ENCODE measurements at regions not wholly inside any gene's neighbourhood (a gene's known extent, or its start where the extent isn't known, plus 50 kb on each side); places are given as distances from the start of the nearest gene placed in this dataset.

DNA sequence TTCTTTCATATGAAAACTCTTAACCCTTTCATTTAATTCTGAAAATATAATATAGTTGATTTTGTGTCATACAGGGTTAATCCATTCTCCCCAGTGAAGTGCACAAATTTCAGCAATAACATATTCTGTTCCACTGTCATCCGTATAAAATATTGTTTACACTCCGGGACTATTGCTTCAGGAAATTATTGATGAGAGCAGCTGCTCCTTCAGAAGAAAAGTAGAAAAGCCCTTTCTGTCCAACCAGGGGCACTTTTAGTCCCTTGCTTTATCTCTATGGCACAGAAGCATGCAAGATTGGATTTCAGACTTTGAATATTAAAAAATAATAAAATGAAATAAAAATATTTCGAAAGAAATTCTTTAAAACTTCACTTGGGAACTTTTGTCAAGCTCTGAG is 535.7 kb upstream of the SLC39A10 start (continued):
- TF ChIP-seq EZH2 (IDR thresholded peaks at IDR 0.05) (no peak), ZNF274 (IDR thresholded peaks at IDR 0.05; ENCODE audit: low read depth, low read length) (no peak), SP1 (IDR thresholded peaks at IDR 0.05; ENCODE audit: low read depth) (no peak), ELF1 (IDR thresholded peaks at IDR 0.05; ENCODE audit: borderline replicate concordance, low read depth) (no peak), CBX3 (IDR thresholded peaks at IDR 0.05; ENCODE audit: low read depth) (no peak), JUND (IDR thresholded peaks at IDR 0.05) (no peak)

DNA sequence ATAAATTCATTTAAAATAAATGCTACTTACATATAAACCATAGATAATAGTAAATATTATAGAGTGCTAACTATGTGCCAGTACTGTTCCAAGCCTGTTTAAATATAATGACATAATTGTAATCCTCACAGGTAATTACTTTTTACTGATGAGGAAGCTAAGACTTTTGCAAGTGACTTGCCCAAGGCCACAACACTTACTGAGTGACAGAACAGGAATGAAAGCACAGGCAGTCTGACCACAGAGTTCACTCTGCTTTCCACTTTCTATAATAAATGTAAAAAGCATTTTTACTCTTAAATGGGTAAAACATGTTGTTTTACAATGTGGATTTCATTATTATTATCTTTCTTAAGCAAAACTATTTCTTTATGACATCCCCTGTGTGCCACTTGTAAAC is 537.8 kb upstream of the SLC39A10 start:
- H3K27ac ChIP-seq (ENCODE audit: low read depth, low read length), result no peak overlapping the region
- TF ChIP-seq CEBPB (IDR thresholded peaks at IDR 0.05; ENCODE audit: low read depth) (no peak), YY1 (IDR thresholded peaks at IDR 0.05; ENCODE audit: extremely low read depth, insufficient replicate concordance, low read depth, low read length) (no peak)
- no peaks in the 10 kb centered on the region for H3K9me3 ChIP-seq (ENCODE audit: control insufficient read depth in 1 of 2, insufficient read depth in 1 of 2, low read depth in 1 of 2, low read length in 2 of 2)
- no peaks in the 10 kb centered on the region for H3K36me3 ChIP-seq (ENCODE audit: control insufficient read depth in 1 of 2, insufficient read depth in 2 of 2, low read length in 2 of 2)
- no TSS peak for BruUV-seq (replicated peaks)
- intact Hi-C loops (cut with micrococcal nuclease), result no loop called here
- no peak for ATAC-seq
- RAD21 ChIA-PET (ENCODE audit: low non-redundant PET in 1 of 2, low total read pairs in 2 of 2, uncharacterized antibody in 2 of 2, unreplicated experiment in 2 of 2), result no interaction called here
- POLR2A ChIA-PET, result no interaction called here
- no peaks in the 10 kb centered on the region for H4K20me1 ChIP-seq (ENCODE audit: insufficient read depth)
- H3K4me2 ChIP-seq (ENCODE audit: low read length), result no peak overlapping the region
- DNase-seq (ENCODE audit: low read depth, low spot score), result no peak
- H3K79me2 ChIP-seq (ENCODE audit: insufficient read depth, low read length), result no peaks in the 10 kb centered on the region
- no peak overlapping the region for H3K4me3 ChIP-seq (replicated peaks in 1 of 2; ENCODE audit: low read depth in 1 of 2, low read length in 2 of 2)
- CTCF ChIA-PET, result no interaction called here
- peaks cover 4% of the 10 kb centered on the region; the same call in 1 of the 2 replicates for H3K9me2 ChIP-seq (ENCODE audit: insufficient read depth)
- H3K9ac ChIP-seq (ENCODE audit: low read length), result no peak overlapping the region
- H3K4me1 ChIP-seq (ENCODE audit: control insufficient read depth in 1 of 2, insufficient read depth in 2 of 2, low read length in 2 of 2), result no peaks in the 10 kb centered on the region
- H3K27me3 ChIP-seq (ENCODE audit: insufficient read depth, low read length), result no peaks in the 10 kb centered on the region
- H2AFZ ChIP-seq (ENCODE audit: low read depth, low read length, poor library complexity, severe bottlenecking), result no peak overlapping the region

DNA sequence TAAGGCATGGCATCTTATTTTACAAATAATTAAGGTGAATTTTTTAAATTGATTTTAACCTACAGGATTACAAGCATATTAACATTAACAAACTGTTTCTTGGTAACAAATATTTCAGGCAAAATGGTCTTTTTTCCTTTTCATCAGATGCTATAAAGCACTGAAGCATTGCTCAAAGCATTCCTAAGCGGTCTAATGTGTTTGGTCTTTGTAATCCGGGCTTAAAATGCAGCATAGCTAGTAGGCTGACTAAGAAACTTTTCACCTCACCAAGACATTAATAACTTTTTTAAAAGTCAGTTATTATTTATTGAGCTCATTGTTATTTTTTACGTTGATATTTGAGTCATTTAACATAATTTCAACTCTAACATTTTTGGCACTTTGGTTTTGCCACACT is 538.8 kb upstream of the SLC39A10 start:
- Histone ChIP-seq H4K20me1 (ENCODE audit: insufficient read depth) (no peaks in the 10 kb centered on the region), H3K27me3 (ENCODE audit: insufficient read depth, low read length) (no peaks in the 10 kb centered on the region), H3K4me3 (replicated peaks in 1 of 2; ENCODE audit: low read depth in 1 of 2, low read length in 2 of 2) (no peak overlapping the region), H3K36me3 (ENCODE audit: control insufficient read depth in 1 of 2, insufficient read depth in 2 of 2, low read length in 2 of 2) (no peaks in the 10 kb centered on the region), H3K9me2 (ENCODE audit: insufficient read depth) (peaks cover 4% of the 10 kb centered on the region; the same call in 1 of the 2 replicates), H3K4me1 (ENCODE audit: control insufficient read depth in 1 of 2, insufficient read depth in 2 of 2, low read length in 2 of 2) (no peaks in the 10 kb centered on the region), H3K4me2 (ENCODE audit: low read length) (no peak overlapping the region), H3K9ac (ENCODE audit: low read length) (no peak overlapping the region), H3K27ac (ENCODE audit: low read depth, low read length) (no peak overlapping the region), H2AFZ (ENCODE audit: low read depth, low read length, poor library complexity, severe bottlenecking) (no peak overlapping the region), H3K79me2 (ENCODE audit: insufficient read depth, low read length) (no peaks in the 10 kb centered on the region), H3K9me3 (ENCODE audit: control insufficient read depth in 1 of 2, insufficient read depth in 1 of 2, low read depth in 1 of 2, low read length in 2 of 2) (no peaks in the 10 kb centered on the region)
- ChIA-PET RAD21 (ENCODE audit: low non-redundant PET in 1 of 2, low total read pairs in 2 of 2, uncharacterized antibody in 2 of 2, unreplicated experiment in 2 of 2) (no interaction called here), POLR2A (no interaction called here), CTCF (no interaction called here)
- intact Hi-C loops (cut with micrococcal nuclease), result no loop called here
- no peak for ATAC-seq
- BruUV-seq (replicated peaks), result no TSS peak
- no peak for DNase-seq (ENCODE audit: low read depth, low spot score)
- TF ChIP-seq, protein P1, sequence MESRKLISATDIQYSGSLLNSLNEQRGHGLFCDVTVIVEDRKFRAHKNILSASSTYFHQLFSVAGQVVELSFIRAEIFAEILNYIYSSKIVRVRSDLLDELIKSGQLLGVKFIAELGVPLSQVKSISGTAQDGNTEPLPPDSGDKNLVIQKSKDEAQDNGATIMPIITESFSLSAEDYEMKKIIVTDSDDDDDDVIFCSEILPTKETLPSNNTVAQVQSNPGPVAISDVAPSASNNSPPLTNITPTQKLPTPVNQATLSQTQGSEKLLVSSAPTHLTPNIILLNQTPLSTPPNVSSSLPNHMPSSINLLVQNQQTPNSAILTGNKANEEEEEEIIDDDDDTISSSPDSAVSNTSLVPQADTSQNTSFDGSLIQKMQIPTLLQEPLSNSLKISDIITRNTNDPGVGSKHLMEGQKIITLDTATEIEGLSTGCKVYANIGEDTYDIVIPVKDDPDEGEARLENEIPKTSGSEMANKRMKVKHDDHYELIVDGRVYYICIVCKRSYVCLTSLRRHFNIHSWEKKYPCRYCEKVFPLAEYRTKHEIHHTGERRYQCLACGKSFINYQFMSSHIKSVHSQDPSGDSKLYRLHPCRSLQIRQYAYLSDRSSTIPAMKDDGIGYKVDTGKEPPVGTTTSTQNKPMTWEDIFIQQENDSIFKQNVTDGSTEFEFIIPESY (IDR thresholded peaks at IDR 0.05; ENCODE audit: extremely low read depth, insufficient replicate concordance, low read length), result no peak
- TF ChIP-seq EZH2 (IDR thresholded peaks at IDR 0.05), result no peak
- TF ChIP-seq ELF1 (IDR thresholded peaks at IDR 0.05; ENCODE audit: borderline replicate concordance, low read depth), result no peak
- TF ChIP-seq YY1 (IDR thresholded peaks at IDR 0.05; ENCODE audit: extremely low read depth, insufficient replicate concordance, low read depth, low read length), result no peak
- TF ChIP-seq EZH2phosphoT487 (IDR thresholded peaks at IDR 0.05; ENCODE audit: borderline replicate concordance), result no peak
- TF ChIP-seq, protein P2, sequence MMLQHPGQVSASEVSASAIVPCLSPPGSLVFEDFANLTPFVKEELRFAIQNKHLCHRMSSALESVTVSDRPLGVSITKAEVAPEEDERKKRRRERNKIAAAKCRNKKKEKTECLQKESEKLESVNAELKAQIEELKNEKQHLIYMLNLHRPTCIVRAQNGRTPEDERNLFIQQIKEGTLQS (IDR thresholded peaks at IDR 0.05), result no peak
- no peak for TF ChIP-seq RAD21 (IDR thresholded peaks at IDR 0.05; ENCODE audit: low read depth)
- TF ChIP-seq SRF (IDR thresholded peaks at IDR 0.05; ENCODE audit: low read depth), result no peak
- TF ChIP-seq POLR2AphosphoS5 (IDR thresholded peaks at IDR 0.05; ENCODE audit: low read depth, low read length), result no peak
- TF ChIP-seq CBX3 (IDR thresholded peaks at IDR 0.05; ENCODE audit: low read depth), result no peak
- no peak for TF ChIP-seq CEBPB (IDR thresholded peaks at IDR 0.05; ENCODE audit: low read depth)
- TF ChIP-seq, protein P3, sequence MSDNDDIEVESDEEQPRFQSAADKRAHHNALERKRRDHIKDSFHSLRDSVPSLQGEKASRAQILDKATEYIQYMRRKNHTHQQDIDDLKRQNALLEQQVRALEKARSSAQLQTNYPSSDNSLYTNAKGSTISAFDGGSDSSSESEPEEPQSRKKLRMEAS (IDR thresholded peaks at IDR 0.05), result no peak
- no peak for TF ChIP-seq FOSL1 (IDR thresholded peaks at IDR 0.05; ENCODE audit: low read depth)
- no peak for TF ChIP-seq SIN3A (IDR thresholded peaks at IDR 0.05; ENCODE audit: low read depth)
- TF ChIP-seq ZFX (IDR thresholded peaks at IDR 0.05), result no peak

Data from HCT116 (cell line).